ENCODE measurements at regions not wholly inside any gene's neighbourhood (a gene's known extent, or its start where the extent isn't known, plus 50 kb on each side); places are given as distances from the start of the nearest gene placed in this dataset.

DNA sequence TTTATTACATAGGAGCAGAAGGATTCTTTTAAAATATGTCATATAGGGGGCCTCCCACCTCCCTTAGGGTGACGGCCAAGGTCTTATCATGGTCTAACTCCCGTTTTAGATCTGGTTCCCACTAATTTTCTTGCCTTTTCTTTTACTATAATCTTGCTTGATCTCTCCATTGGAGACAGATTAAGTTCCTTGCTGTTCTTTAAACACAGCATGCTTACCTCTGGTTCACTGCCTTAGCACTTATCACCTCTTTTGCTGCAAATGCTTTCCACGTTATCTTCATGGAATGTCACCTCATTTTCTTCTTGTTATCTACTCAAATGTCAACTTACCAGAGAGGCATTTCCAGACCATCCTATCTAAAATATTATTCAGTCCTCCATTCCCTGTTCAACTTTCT lies 1047.6 kb downstream of the TLE4 start:
- H4K91ac ChIP-seq (replicated peaks; ENCODE audit: insufficient read length, low read length), result no peak overlapping the region
- no peak overlapping the region for H3K56ac ChIP-seq (replicated peaks; ENCODE audit: insufficient read length, low read depth, low read length)
- H3K14ac ChIP-seq (ENCODE audit: insufficient read length), result no peak overlapping the region
- H2BK20ac ChIP-seq (ENCODE audit: low read length), result no peak overlapping the region
- ChIA-PET POLR2A (ENCODE audit: partially characterized antibody) (no interaction called here), CTCF (ENCODE audit: partially characterized antibody) (no interaction called here)
- H3K23me2 ChIP-seq (ENCODE audit: low read depth, low read length), result no peaks in the 10 kb centered on the region; the same call in 1 of the 2 replicates
- H2AFZ ChIP-seq (ENCODE audit: low read length), result 0 out of 2 replicates have a peak overlapping the region, but pooled peaks have one; percentile 17
- H3K27me3 ChIP-seq (replicated peaks in 1 of 4; ENCODE audit: control insufficient read depth in 3 of 4, extremely low read depth in 1 of 4, insufficient read depth in 3 of 4, low read length in 3 of 4), result no peaks in the 10 kb centered on the region
- H3K23ac ChIP-seq (ENCODE audit: insufficient read length), result no peak overlapping the region
- no peak overlapping the region for H3K4ac ChIP-seq (replicated peaks; ENCODE audit: insufficient read length, low read depth, low read length)
- H3K9ac ChIP-seq (replicated peaks in 1 of 4; ENCODE audit: extremely low read depth in 1 of 4, low read depth in 3 of 4, low read length in 3 of 4), result no peak overlapping the region
- no peak overlapping the region for H3K27ac ChIP-seq (ENCODE audit: low read depth, low read length)
- DNase-seq (ENCODE audit: low read depth in 1 of 2, low spot score in 2 of 2) (no peak), FAIRE-seq (no peak)
- 87% methylated on average over 3 of the region's 3 CpGs; no CpG with 5 or more reads in 1 of the 2 experiments for WGBS, 2 experiments (ENCODE audit: extremely low coverage in 1 of 2, insufficient coverage in 1 of 2, insufficient read length in 1 of 2, insufficient replicate concordance in 2 of 2, low coverage in 1 of 2, low lambda C conversion rate in 2 of 2, missing lambda C conversion rate in 1 of 2)
- no peak overlapping the region for H4K8ac ChIP-seq (ENCODE audit: extremely low read depth, insufficient read depth, low read length)
- no peaks in the 10 kb centered on the region; a peak in 1 of 8 replicates for H3K36me3 ChIP-seq (ENCODE audit: control insufficient read depth in 2 of 4, insufficient read depth in 4 of 4, low read length in 3 of 4)
- no peaks in the 10 kb centered on the region for H3K4me1 ChIP-seq (replicated peaks in 1 of 4; ENCODE audit: control insufficient read depth in 3 of 4, insufficient read depth in 4 of 4, low read length in 3 of 4)
- H4K5ac ChIP-seq (ENCODE audit: insufficient read length, low read depth, low read length), result no peak overlapping the region
- no peak overlapping the region for H2BK15ac ChIP-seq (ENCODE audit: low read length)
- no peaks in the 10 kb centered on the region for H3K9me3 ChIP-seq (ENCODE audit: insufficient read depth in 2 of 2, low read depth in 1 of 2, low read length in 1 of 2)
- H4K20me1 ChIP-seq (replicated peaks in 1 of 2; ENCODE audit: control insufficient read depth in 1 of 2, insufficient read depth in 2 of 2, low read length in 2 of 2), result no peaks in the 10 kb centered on the region
- no peak overlapping the region for H2BK120ac ChIP-seq (replicated peaks; ENCODE audit: low read depth, low read length)
- H3K79me1 ChIP-seq (ENCODE audit: low read depth, low read length), result no peaks in the 10 kb centered on the region
- no peak overlapping the region for H3K18ac ChIP-seq (ENCODE audit: extremely low read depth, low read length)
- H2AK5ac ChIP-seq (ENCODE audit: low read depth, low read length), result no peak overlapping the region
- no peak overlapping the region for H2BK5ac ChIP-seq (ENCODE audit: low read depth, low read length)
- no peaks in the 10 kb centered on the region for H3K79me2 ChIP-seq (ENCODE audit: control insufficient read depth in 1 of 2, insufficient read depth in 2 of 2, low read length in 2 of 2)
- no peak overlapping the region for H3K4me2 ChIP-seq (ENCODE audit: insufficient read depth in 1 of 2, low read depth in 2 of 2, low read length in 2 of 2)
- H3K4me3 ChIP-seq (ENCODE audit: extremely low read depth in 1 of 4, insufficient read depth in 2 of 4, low read depth in 3 of 4, low read length in 4 of 4), result no peak overlapping the region
- H2BK12ac ChIP-seq (ENCODE audit: low read depth, low read length), result no peak overlapping the region
- TF ChIP-seq MAFK (IDR thresholded peaks at IDR 0.05; ENCODE audit: low read depth, low read length) (no peak), SIRT6 (IDR thresholded peaks at IDR 0.05; ENCODE audit: low read length) (no peak), JUN (IDR thresholded peaks at IDR 0.05; ENCODE audit: low read depth, low read length) (no peak), TCF12 (IDR thresholded peaks at IDR 0.05; ENCODE audit: low read depth, low read length) (no peak), TBP (IDR thresholded peaks at IDR 0.05; ENCODE audit: low read depth, low read length) (no peak), RBBP5 (IDR thresholded peaks at IDR 0.05; ENCODE audit: borderline replicate concordance, low read depth, low read length) (no peak), CREB1 (IDR thresholded peaks at IDR 0.05) (no peak), BCL11A (IDR thresholded peaks at IDR 0.05; ENCODE audit: low read depth in 2 of 2, low read length in 2 of 2) (no peak), KDM4A (IDR thresholded peaks at IDR 0.05; ENCODE audit: low read depth, low read length, severe bottlenecking) (no peak), YY1 (IDR thresholded peaks at IDR 0.05; ENCODE audit: low read depth, low read length) (no peak)
- TF ChIP-seq, protein P1, sequence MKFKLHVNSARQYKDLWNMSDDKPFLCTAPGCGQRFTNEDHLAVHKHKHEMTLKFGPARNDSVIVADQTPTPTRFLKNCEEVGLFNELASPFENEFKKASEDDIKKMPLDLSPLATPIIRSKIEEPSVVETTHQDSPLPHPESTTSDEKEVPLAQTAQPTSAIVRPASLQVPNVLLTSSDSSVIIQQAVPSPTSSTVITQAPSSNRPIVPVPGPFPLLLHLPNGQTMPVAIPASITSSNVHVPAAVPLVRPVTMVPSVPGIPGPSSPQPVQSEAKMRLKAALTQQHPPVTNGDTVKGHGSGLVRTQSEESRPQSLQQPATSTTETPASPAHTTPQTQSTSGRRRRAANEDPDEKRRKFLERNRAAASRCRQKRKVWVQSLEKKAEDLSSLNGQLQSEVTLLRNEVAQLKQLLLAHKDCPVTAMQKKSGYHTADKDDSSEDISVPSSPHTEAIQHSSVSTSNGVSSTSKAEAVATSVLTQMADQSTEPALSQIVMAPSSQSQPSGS (IDR thresholded peaks at IDR 0.05; ENCODE audit: low read length), result no peak
- TF ChIP-seq, protein P2, sequence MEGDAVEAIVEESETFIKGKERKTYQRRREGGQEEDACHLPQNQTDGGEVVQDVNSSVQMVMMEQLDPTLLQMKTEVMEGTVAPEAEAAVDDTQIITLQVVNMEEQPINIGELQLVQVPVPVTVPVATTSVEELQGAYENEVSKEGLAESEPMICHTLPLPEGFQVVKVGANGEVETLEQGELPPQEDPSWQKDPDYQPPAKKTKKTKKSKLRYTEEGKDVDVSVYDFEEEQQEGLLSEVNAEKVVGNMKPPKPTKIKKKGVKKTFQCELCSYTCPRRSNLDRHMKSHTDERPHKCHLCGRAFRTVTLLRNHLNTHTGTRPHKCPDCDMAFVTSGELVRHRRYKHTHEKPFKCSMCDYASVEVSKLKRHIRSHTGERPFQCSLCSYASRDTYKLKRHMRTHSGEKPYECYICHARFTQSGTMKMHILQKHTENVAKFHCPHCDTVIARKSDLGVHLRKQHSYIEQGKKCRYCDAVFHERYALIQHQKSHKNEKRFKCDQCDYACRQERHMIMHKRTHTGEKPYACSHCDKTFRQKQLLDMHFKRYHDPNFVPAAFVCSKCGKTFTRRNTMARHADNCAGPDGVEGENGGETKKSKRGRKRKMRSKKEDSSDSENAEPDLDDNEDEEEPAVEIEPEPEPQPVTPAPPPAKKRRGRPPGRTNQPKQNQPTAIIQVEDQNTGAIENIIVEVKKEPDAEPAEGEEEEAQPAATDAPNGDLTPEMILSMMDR (IDR thresholded peaks at IDR 0.05; ENCODE audit: control extremely low read depth in 1 of 3, insufficient read depth in 1 of 3, low read depth in 1 of 3, low read length in 3 of 3), result no peak
